Stromal cell of bone marrow (primary cell): ENCODE measurements at regions not wholly inside any gene's neighbourhood (a gene's known extent, or its start where the extent isn't known, plus 50 kb on each side); places are given as distances from the start of the nearest gene placed in this dataset.
"Not testable (repeated sequence)": the region's sequence is repeated elsewhere in the genome, so short reads cannot be mapped to it uniquely, and the experiment has no call there.

Experiments
- DNase-seq: peaks from one replicate; pipeline ENCODE4 v3.0.0-alpha.2; 2012; ENCODE audit warnings: low read depth

GRCh38 chr17:54494721-54495715, 405.6 kb upstream of the TOM1L1 start:
- no peak for DNase-seq

GRCh38 chr17:54505404-54505803, 395.2 kb upstream of the TOM1L1 start:
- no peak for DNase-seq

GRCh38 chr17:54518706-54519105, 381.9 kb upstream of the TOM1L1 start:
- no peak for DNase-seq

- DNase-seq: no peak
Observed at GRCh38 chr17:54521137-54521536, 379.5 kb upstream of the TOM1L1 start.

- no peak for DNase-seq
Observed at GRCh38 chr17:54524501-54524900, 376.2 kb upstream of the TOM1L1 start.

- DNase-seq: no peak
Observed at GRCh38 chr17:54527941-54528340, 372.7 kb upstream of the TOM1L1 start.

GRCh38 chr17:54530398-54530797, 370.3 kb upstream of the TOM1L1 start:
- DNase-seq: no peak

- DNase-seq: no peak
Observed at GRCh38 chr17:54536306-54536705, 364.3 kb upstream of the TOM1L1 start.

- no peak for DNase-seq
Observed at GRCh38 chr17:54537656-54538055, 363.0 kb upstream of the TOM1L1 start.

- no peak for DNase-seq
Observed at GRCh38 chr17:54544249-54544648, 356.4 kb upstream of the TOM1L1 start.

GRCh38 chr17:54559883-54560282, 340.8 kb upstream of the TOM1L1 start:
- no peak for DNase-seq

GRCh38 chr17:54608634-54609155, 292.0 kb upstream of the TOM1L1 start:
- DNase-seq: no peak

- no peak for DNase-seq
Observed at GRCh38 chr17:54620399-54620978, 280.2 kb upstream of the TOM1L1 start.

GRCh38 chr17:54623746-54624145, 276.9 kb upstream of the TOM1L1 start:
- DNase-seq: no peak

- DNase-seq: no peak
Observed at GRCh38 chr17:54626146-54626703, 274.4 kb upstream of the TOM1L1 start.

- DNase-seq: not testable (repeated sequence)
Observed at GRCh38 chr17:54639426-54639825, 261.2 kb upstream of the TOM1L1 start.

- DNase-seq: no peak
Observed at GRCh38 chr17:54662978-54663876, 237.4 kb upstream of the TOM1L1 start.

- DNase-seq: no peak
Observed at GRCh38 chr17:54666559-54666958, 234.1 kb upstream of the TOM1L1 start.

- DNase-seq: no peak
Observed at GRCh38 chr17:54678158-54678557, 222.5 kb upstream of the TOM1L1 start.

GRCh38 chr17:54680410-54680809, 220.2 kb upstream of the TOM1L1 start:
- no peak for DNase-seq

GRCh38 chr17:54694287-54694887, 206.3 kb upstream of the TOM1L1 start:
- DNase-seq: no peak
